WERI-Rb-1 (cell line): ENCODE measurements at regions not wholly inside any gene's neighbourhood (a gene's known extent, or its start where the extent isn't known, plus 50 kb on each side); places are given as distances from the start of the nearest gene placed in this dataset.

Experiments
- DNase-seq: peaks from one replicate; pipeline ENCODE4 v3.0.0-alpha.2; 2020
- H3K27ac ChIP-seq: fragments of 250-450 bp; sonication (Bioruptor Pico); 2 replicates; pipeline ENCODE4 v1.5.1; 2020; ENCODE audit warnings: mild to moderate bottlenecking, moderate library complexity
- H3K27me3 ChIP-seq: fragments of 250-450 bp; sonication (Bioruptor Pico); 2 replicates; pipeline ENCODE4 v1.5.1; 2021; ENCODE audit warnings: mild to moderate bottlenecking, low read depth, moderate library complexity; ENCODE audit not compliant: insufficient read depth, severe bottlenecking
- H3K36me3 ChIP-seq: fragments of 250-450 bp; sonication (Bioruptor Pico); 2 replicates; pipeline ENCODE4 v1.5.1; 2020; ENCODE audit warnings: mild to moderate bottlenecking, moderate library complexity
- H3K4me3 ChIP-seq: 2 replicates; pipeline ENCODE4 v1.5.1; 2011; ENCODE audit warnings: low read depth, mild to moderate bottlenecking, control low read depth, low read length
- H3K9me3 ChIP-seq: fragments of 250-450 bp; sonication (Bioruptor Pico); 2 replicates; pipeline ENCODE4 v1.5.1; 2021; ENCODE audit warnings: mild to moderate bottlenecking, moderate library complexity; ENCODE audit not compliant: severe bottlenecking
- TF ChIP-seq, protein P1 (sequence below): IDR thresholded peaks from 2 replicates; pipeline ENCODE4 v1.5.1; 2011; ENCODE audit warnings: low read depth, mild to moderate bottlenecking, control low read depth, inconsistent platforms, low read length

DNA sequence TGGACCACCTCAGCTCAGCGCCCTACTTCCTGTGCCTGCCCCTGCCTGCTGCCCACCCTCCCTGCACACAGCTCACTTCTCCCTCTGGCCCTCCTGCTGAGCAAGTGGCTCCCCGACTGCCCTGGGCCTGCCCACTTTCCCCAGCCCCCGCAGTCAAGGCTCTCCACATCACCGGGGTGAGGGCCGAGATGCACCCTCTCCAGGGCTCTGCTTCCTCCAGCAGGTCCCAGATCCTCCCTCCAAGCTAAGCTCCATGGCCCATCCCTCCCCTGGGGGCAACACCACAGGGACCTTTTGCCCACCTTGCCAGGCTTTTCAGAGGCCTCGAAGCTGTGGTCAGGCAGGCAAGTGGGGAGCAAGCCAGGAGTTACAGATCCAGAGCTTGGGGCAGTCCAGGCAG lies 820.2 kb downstream of the KCNJ18 start:
- H3K27ac ChIP-seq = no peak overlapping the region
- no peak overlapping the region for H3K4me3 ChIP-seq
- no peaks in the 10 kb centered on the region for H3K36me3 ChIP-seq
- no peak for DNase-seq
- TF ChIP-seq, protein P1, sequence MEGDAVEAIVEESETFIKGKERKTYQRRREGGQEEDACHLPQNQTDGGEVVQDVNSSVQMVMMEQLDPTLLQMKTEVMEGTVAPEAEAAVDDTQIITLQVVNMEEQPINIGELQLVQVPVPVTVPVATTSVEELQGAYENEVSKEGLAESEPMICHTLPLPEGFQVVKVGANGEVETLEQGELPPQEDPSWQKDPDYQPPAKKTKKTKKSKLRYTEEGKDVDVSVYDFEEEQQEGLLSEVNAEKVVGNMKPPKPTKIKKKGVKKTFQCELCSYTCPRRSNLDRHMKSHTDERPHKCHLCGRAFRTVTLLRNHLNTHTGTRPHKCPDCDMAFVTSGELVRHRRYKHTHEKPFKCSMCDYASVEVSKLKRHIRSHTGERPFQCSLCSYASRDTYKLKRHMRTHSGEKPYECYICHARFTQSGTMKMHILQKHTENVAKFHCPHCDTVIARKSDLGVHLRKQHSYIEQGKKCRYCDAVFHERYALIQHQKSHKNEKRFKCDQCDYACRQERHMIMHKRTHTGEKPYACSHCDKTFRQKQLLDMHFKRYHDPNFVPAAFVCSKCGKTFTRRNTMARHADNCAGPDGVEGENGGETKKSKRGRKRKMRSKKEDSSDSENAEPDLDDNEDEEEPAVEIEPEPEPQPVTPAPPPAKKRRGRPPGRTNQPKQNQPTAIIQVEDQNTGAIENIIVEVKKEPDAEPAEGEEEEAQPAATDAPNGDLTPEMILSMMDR = no peak
- no peaks in the 10 kb centered on the region for H3K9me3 ChIP-seq
- no peaks in the 10 kb centered on the region for H3K27me3 ChIP-seq

- no peak overlapping the region for H3K27ac ChIP-seq
- no peak overlapping the region for H3K4me3 ChIP-seq
- TF ChIP-seq, protein P1 = peak; percentile 59
- H3K27me3 ChIP-seq = no peaks in the 10 kb centered on the region
- H3K36me3 ChIP-seq = no peaks in the 10 kb centered on the region
- no peaks in the 10 kb centered on the region for H3K9me3 ChIP-seq
- peak; percentile 18 for DNase-seq
Observed at GRCh38 chr17:22512997-22513538, 820.7 kb downstream of the KCNJ18 start.

- Histone ChIP-seq H3K27ac (no peak overlapping the region), H3K9me3 (no peaks in the 10 kb centered on the region), H3K27me3 (no peaks in the 10 kb centered on the region), H3K4me3 (no peak overlapping the region), H3K36me3 (no peaks in the 10 kb centered on the region)
- no peak for DNase-seq
- TF ChIP-seq, protein P1 = no peak
Observed at GRCh38 chr17:22514315-22514714, 822.0 kb downstream of the KCNJ18 start.

- no peaks in the 10 kb centered on the region for H3K9me3 ChIP-seq
- TF ChIP-seq, protein P1 = no peak
- H3K27ac ChIP-seq = no peak overlapping the region
- no peaks in the 10 kb centered on the region for H3K36me3 ChIP-seq
- no peak for DNase-seq
- H3K27me3 ChIP-seq = no peaks in the 10 kb centered on the region
- no peak overlapping the region for H3K4me3 ChIP-seq
Observed at GRCh38 chr17:22514767-22515320, 822.5 kb downstream of the KCNJ18 start.

DNA sequence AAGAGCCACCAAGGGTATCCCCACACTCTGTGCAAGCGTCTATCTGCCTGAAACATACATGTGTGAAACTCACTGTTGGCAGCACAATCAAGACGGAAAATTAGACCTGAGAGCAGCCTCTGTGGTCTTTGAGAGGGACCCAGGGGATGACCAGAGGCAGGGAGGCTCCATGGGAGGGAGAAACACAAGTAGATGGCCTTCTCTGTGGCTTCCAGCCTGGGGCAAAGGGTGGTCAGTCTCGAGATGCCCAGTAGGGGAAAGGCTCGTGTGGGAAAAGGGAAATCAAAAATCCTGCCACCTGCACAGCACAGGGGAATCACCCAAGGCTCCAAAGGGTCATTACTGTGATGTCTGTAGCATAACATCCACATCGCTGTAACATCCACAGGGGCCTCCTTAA lies 823.3 kb downstream of the KCNJ18 start:
- H3K27ac ChIP-seq = no peak overlapping the region
- TF ChIP-seq, protein P1 = no peak
- no peak overlapping the region for H3K4me3 ChIP-seq
- DNase-seq = no peak
- H3K36me3 ChIP-seq = no peaks in the 10 kb centered on the region
- H3K9me3 ChIP-seq = no peaks in the 10 kb centered on the region
- no peaks in the 10 kb centered on the region for H3K27me3 ChIP-seq
